NT2/D1 (cell line): ENCODE measurements at regions not wholly inside any gene's neighbourhood (a gene's known extent, or its start where the extent isn't known, plus 50 kb on each side); places are given as distances from the start of the nearest gene placed in this dataset.

Source experiments
- SUZ12 ChIP-seq: IDR thresholded peaks from 2 replicates; pipeline ENCODE4 v1.6.1; 2011; ENCODE audit not compliant: insufficient read length, insufficient read depth; ENCODE audit errors: extremely low read depth
- YY1 ChIP-seq: IDR thresholded peaks from 2 replicates; pipeline ENCODE4 v1.6.1; 2011; ENCODE audit not compliant: insufficient read length, insufficient read depth
- ZNF274 ChIP-seq: IDR thresholded peaks from 2 replicates; pipeline ENCODE4 v1.6.1; 2011; ENCODE audit warnings: mild to moderate bottlenecking, low read depth, low read length

- no peak for TF ChIP-seq ZNF274
- no peak for TF ChIP-seq SUZ12
- TF ChIP-seq YY1: no peak
Observed at GRCh38 chr12:125225641-125226040, 160.4 kb downstream of the AACS start.
